Neutrophil (primary cell): ENCODE measurements at regions not wholly inside any gene's neighbourhood (a gene's known extent, or its start where the extent isn't known, plus 50 kb on each side); places are given as distances from the start of the nearest gene placed in this dataset.

Experiments used
- H3K27ac ChIP-seq: fragments of 200-600 bp; sonication (generic); 2 replicates; pipeline ENCODE4 v1.5.1; 2016; ENCODE audit warnings: mild to moderate bottlenecking, moderate library complexity
- H3K27me3 ChIP-seq: fragments of 200-600 bp; sonication (generic); 2 replicates; pipeline ENCODE4 v1.6.0; 2016; ENCODE audit warnings: mild to moderate bottlenecking
- H3K36me3 ChIP-seq: fragments of 200-600 bp; sonication (generic); 2 replicates; pipeline ENCODE4 v1.5.1; 2017
- H3K4me1 ChIP-seq, 2 experiments: fragments of 200-600 bp in 1 of 2; sonication (generic) in 1 of 2; 1 replicate in 1 of 2; 2 replicates in 1 of 2; pipeline versions ENCODE4 v1.5.1 to v1.6.1; 2013 to 2016; ENCODE audit warnings: low read depth in 1 of 2, low read length in 1 of 2, mild to moderate bottlenecking in 1 of 2, moderate library complexity in 1 of 2; ENCODE audit not compliant: control insufficient read depth in 1 of 2, insufficient read depth in 1 of 2
- H3K4me3 ChIP-seq, 2 experiments: fragments of 200-600 bp in 1 of 2; sonication (generic) in 1 of 2; 1 replicate in 1 of 2; 2 replicates in 1 of 2; pipeline ENCODE4 v1.5.1; 2013 to 2016; ENCODE audit warnings: low read depth in 1 of 2, low read length in 1 of 2, mild to moderate bottlenecking in 1 of 2, moderate library complexity in 1 of 2
- H3K9me3 ChIP-seq: fragments of 200-600 bp; sonication (generic); 2 replicates; pipeline ENCODE4 v1.5.1; 2016
- TF ChIP-seq, protein P1 (sequence below): fragments of 200-600 bp; sonication (generic); IDR thresholded peaks from 2 replicates; pipeline ENCODE4 v1.5.1; 2016; ENCODE audit warnings: antibody characterized with exemption

DNA sequence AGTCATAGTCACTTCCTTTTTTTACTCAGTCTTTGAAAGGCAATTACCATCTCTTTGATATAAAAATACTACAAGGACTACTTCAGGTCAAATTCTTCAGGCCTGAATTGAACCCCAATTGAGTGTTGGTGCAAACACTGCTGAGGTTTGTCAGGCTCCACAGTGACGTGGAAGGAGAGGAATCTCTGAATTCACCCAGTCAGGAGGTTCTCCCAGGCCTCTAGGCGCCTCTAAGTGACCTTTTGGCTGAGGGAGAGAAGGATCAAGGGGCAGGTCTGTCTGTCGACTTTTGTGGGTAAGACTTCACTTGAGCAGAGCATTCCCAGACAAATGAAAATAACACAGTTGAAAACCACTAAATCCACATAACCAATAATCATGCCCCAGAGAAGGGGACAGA lies 227.6 kb upstream of the CHRNA7 start:
- Histone ChIP-seq H3K9me3 (no peaks in the 10 kb centered on the region), H3K27ac (no peak overlapping the region), H3K36me3 (no peaks in the 10 kb centered on the region), H3K4me1 (no peaks in the 10 kb centered on the region), H3K27me3 (no peaks in the 10 kb centered on the region), H3K4me3 (no peak overlapping the region)
- TF ChIP-seq, protein P1, sequence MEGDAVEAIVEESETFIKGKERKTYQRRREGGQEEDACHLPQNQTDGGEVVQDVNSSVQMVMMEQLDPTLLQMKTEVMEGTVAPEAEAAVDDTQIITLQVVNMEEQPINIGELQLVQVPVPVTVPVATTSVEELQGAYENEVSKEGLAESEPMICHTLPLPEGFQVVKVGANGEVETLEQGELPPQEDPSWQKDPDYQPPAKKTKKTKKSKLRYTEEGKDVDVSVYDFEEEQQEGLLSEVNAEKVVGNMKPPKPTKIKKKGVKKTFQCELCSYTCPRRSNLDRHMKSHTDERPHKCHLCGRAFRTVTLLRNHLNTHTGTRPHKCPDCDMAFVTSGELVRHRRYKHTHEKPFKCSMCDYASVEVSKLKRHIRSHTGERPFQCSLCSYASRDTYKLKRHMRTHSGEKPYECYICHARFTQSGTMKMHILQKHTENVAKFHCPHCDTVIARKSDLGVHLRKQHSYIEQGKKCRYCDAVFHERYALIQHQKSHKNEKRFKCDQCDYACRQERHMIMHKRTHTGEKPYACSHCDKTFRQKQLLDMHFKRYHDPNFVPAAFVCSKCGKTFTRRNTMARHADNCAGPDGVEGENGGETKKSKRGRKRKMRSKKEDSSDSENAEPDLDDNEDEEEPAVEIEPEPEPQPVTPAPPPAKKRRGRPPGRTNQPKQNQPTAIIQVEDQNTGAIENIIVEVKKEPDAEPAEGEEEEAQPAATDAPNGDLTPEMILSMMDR, result no peak

DNA sequence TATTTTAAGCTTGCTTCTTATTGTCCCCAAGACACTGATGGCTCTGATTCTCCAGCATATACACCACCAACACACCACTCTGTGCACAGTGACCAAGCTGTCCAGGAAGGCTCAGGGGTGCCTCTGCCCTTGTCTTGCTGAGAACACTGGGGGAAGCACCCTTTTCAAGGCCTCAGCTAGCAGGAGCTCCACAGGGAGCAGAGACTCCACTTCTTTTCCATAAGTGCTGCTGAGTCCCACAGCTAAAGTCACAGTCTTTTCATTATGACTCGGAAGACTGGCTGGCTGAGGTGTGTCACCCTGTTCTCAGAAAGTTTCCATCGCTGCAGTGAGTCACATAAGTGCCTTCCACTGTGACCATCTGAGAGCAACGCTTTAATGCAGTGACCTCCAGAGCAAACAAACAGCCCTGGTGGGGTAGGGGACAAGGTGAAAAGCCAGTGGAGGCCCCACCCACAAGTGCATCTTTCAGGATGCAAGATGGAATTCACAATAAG lies 226.9 kb upstream of the CHRNA7 start:
- Histone ChIP-seq H3K9me3 (no peaks in the 10 kb centered on the region), H3K36me3 (no peaks in the 10 kb centered on the region), H3K4me1 (no peaks in the 10 kb centered on the region), H3K4me3 (no peak overlapping the region), H3K27ac (no peak overlapping the region), H3K27me3 (no peaks in the 10 kb centered on the region)
- TF ChIP-seq, protein P1, result no peak

DNA sequence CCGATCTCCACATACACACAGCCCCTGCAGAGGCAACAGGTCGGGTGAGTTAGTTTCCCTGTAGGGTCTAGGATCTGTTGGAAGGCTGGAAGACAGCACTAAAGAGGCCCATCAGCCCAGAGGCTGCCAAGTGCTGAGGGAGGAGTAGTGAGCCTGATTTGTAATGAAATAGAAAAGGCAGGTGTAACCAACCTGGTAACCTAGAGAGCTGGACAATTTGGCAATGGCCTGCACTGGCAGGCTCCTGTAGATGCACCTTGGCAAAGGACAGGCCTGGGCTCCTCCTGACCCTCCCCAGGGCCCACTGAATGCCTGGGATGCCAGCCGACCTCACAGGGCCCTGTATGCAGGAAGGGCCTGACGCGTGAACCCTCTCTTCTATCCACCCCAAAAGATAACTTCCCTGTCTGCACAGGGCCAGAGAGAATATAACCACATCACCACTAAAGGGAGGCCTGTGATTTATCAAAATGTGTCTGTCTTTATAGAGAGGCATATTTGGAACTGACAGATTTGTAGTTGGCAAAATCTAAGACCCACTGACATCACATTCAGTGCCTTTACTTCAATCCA lies 225.1 kb upstream of the CHRNA7 start:
- Histone ChIP-seq H3K27me3 (no peaks in the 10 kb centered on the region), H3K9me3 (no peaks in the 10 kb centered on the region), H3K27ac (no peak overlapping the region), H3K4me1 (no peaks in the 10 kb centered on the region), H3K4me3 (no peak overlapping the region), H3K36me3 (no peaks in the 10 kb centered on the region)
- TF ChIP-seq, protein P1, result no peak

DNA sequence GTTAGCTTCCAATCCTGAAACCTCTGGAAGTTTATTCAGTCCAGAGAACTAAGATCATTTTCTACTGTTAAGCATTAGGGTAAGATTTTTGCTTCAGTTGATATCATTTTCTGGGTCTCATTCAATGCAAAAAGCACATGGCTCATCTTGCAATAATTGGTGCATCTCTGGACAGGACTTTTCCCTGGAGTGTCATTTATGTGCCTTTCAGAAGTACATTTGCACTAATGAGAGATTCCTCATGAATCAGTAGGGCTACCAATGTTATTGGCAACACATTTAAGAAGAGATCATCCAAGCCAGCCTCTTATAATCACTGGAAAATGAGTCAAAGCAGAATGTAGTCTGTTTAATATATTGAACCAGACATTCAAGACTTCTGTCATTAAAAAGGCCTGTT lies 224.2 kb upstream of the CHRNA7 start:
- no peak overlapping the region for H3K27ac ChIP-seq
- H3K27me3 ChIP-seq, result no peaks in the 10 kb centered on the region
- H3K9me3 ChIP-seq, result no peaks in the 10 kb centered on the region
- no peaks in the 10 kb centered on the region for H3K4me1 ChIP-seq
- H3K4me3 ChIP-seq, result no peak overlapping the region
- TF ChIP-seq, protein P1, result no peak
- H3K36me3 ChIP-seq, result no peaks in the 10 kb centered on the region

DNA sequence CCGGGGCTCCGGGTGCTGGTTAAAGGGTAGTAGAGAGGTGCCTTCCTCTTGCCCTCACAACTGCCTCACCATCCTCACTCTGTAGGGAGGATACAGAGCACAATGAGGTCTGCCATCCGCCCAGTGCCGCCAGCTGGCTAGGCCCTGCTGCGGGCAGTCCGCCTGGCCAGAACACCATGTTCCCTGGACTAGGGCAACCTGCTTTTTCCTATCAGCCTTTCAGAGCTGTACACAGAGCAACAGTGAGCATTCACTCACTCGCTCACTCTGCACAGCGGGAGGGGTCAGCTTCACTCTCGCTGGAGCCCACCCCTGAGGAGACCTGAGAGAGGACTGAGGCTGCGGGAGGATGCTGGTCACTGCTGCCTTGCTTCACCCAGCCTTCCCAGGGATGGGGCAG lies 218.7 kb upstream of the CHRNA7 start:
- Histone ChIP-seq H3K36me3 (no peaks in the 10 kb centered on the region), H3K27ac (no peak overlapping the region), H3K9me3 (no peaks in the 10 kb centered on the region), H3K4me3 (no peak overlapping the region), H3K4me1 (no peaks in the 10 kb centered on the region), H3K27me3 (no peaks in the 10 kb centered on the region)
- TF ChIP-seq, protein P1, result no peak
